T-helper 2 cell treated with Interferon-gamma antibody and Interleukin-4, amounts not matched to agents 100 ng/mL and 5 ng/mL, for 36 hours (primary cell): ENCODE measurements at regions not wholly inside any gene's neighbourhood (a gene's known extent, or its start where the extent isn't known, plus 50 kb on each side); places are given as distances from the start of the nearest gene placed in this dataset.

Source experiments
- intact Hi-C: fragments of 100-400 bp; cut with micrococcal nuclease; formaldehyde crosslinking; loops from one replicate; pipeline ENCODE4 v1.15.1; 2023

- intact Hi-C loops = no loop called here
Measured at GRCh38 chr2:122481244-122481622, 725.8 kb downstream of the TSN start.

GRCh38 chr2:122481717-122482116 is 726.3 kb downstream of the TSN start:
- intact Hi-C loops = no loop called here

GRCh38 chr2:122486086-122486485 is 730.6 kb downstream of the TSN start:
- intact Hi-C loops = no loop called here

- intact Hi-C loops = no loop called here
Measured at GRCh38 chr2:122486705-122487415, 731.4 kb downstream of the TSN start.

- intact Hi-C loops = no loop called here
Measured at GRCh38 chr2:122491011-122491410, 735.6 kb downstream of the TSN start.

GRCh38 chr2:122500316-122501105 is 745.1 kb downstream of the TSN start:
- intact Hi-C loops = no loop called here

GRCh38 chr2:122506620-122507019 is 751.2 kb downstream of the TSN start:
- intact Hi-C loops = no loop called here

GRCh38 chr2:122507261-122507660 is 751.8 kb downstream of the TSN start:
- intact Hi-C loops = no loop called here

- intact Hi-C loops = no loop called here
Measured at GRCh38 chr2:122512091-122512490, 756.6 kb downstream of the TSN start.

GRCh38 chr2:122514451-122514996 is 759.1 kb downstream of the TSN start:
- intact Hi-C loops = no loop called here

- intact Hi-C loops = no loop called here
Measured at GRCh38 chr2:122515731-122516290, 760.4 kb downstream of the TSN start.

GRCh38 chr2:122516775-122517174 is 761.3 kb downstream of the TSN start:
- intact Hi-C loops = no loop called here

GRCh38 chr2:122519366-122519765 is 763.9 kb downstream of the TSN start:
- intact Hi-C loops = no loop called here

- intact Hi-C loops = no loop called here
Measured at GRCh38 chr2:122519821-122520611, 764.6 kb downstream of the TSN start.

GRCh38 chr2:122523143-122523542 is 767.7 kb downstream of the TSN start:
- intact Hi-C loops = no loop called here

GRCh38 chr2:122523981-122524380 is 768.5 kb downstream of the TSN start:
- intact Hi-C loops = no loop called here

GRCh38 chr2:122525336-122525735 is 769.9 kb downstream of the TSN start:
- intact Hi-C loops = no loop called here

- intact Hi-C loops = no loop called here
Measured at GRCh38 chr2:122528061-122528460, 772.6 kb downstream of the TSN start.

- intact Hi-C loops = no loop called here
Measured at GRCh38 chr2:122528958-122529705, 773.7 kb downstream of the TSN start.

- intact Hi-C loops = no loop called here
Measured at GRCh38 chr2:122530814-122531213, 775.4 kb downstream of the TSN start.
